ENCODE measurements at regions not wholly inside any gene's neighbourhood (a gene's known extent, or its start where the extent isn't known, plus 50 kb on each side); places are given as distances from the start of the nearest gene placed in this dataset.

DNA sequence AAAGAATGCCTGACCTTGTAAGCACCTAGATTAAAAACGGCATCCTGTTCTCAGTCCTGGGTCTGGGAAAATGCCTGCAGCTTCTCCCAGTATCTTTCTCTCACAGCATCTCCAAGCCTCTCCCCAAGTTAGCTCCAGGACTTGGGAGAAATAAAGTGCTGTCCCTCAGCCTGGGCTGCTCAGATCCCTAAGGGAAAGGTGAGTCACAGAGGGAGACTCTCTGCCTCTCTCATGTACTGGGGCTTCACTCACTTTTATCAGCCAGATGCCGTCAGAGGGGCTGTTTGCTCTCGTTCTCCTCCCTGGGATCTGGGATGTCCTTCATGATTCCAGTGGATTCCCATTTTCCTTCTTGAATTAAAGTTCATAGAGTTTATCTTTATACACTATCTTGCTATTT is 293.6 kb downstream of the COL12A1 start:
- no peaks in the 10 kb centered on the region for H3K4me1 ChIP-seq (ENCODE audit: insufficient read depth)
- Mint-ChIP-seq H3K27me3 (ENCODE audit: insufficient read depth, low read depth, poor library complexity) (no peaks in the 10 kb centered on the region), H3K36me3 (ENCODE audit: low read depth) (no peaks in the 10 kb centered on the region), H3K4me3 (no peak overlapping the region), H3K27ac (no peak overlapping the region), H3K4me1 (no peaks in the 10 kb centered on the region), H3K9me3 (no peaks in the 10 kb centered on the region)
- no peaks in the 10 kb centered on the region for H3K9me2 ChIP-seq (ENCODE audit: insufficient read depth)
- H2AFZ ChIP-seq: peak overlapping the region; percentile 49; the same call in 1 of the 2 replicates
- H3F3A ChIP-seq (replicated peaks; ENCODE audit: low read depth): no peaks in the 10 kb centered on the region
- H3K36me3 ChIP-seq (ENCODE audit: insufficient read depth): no peaks in the 10 kb centered on the region
- no peaks in the 10 kb centered on the region for H4K20me1 ChIP-seq (replicated peaks; ENCODE audit: insufficient read depth)
- TF ChIP-seq, protein P1, sequence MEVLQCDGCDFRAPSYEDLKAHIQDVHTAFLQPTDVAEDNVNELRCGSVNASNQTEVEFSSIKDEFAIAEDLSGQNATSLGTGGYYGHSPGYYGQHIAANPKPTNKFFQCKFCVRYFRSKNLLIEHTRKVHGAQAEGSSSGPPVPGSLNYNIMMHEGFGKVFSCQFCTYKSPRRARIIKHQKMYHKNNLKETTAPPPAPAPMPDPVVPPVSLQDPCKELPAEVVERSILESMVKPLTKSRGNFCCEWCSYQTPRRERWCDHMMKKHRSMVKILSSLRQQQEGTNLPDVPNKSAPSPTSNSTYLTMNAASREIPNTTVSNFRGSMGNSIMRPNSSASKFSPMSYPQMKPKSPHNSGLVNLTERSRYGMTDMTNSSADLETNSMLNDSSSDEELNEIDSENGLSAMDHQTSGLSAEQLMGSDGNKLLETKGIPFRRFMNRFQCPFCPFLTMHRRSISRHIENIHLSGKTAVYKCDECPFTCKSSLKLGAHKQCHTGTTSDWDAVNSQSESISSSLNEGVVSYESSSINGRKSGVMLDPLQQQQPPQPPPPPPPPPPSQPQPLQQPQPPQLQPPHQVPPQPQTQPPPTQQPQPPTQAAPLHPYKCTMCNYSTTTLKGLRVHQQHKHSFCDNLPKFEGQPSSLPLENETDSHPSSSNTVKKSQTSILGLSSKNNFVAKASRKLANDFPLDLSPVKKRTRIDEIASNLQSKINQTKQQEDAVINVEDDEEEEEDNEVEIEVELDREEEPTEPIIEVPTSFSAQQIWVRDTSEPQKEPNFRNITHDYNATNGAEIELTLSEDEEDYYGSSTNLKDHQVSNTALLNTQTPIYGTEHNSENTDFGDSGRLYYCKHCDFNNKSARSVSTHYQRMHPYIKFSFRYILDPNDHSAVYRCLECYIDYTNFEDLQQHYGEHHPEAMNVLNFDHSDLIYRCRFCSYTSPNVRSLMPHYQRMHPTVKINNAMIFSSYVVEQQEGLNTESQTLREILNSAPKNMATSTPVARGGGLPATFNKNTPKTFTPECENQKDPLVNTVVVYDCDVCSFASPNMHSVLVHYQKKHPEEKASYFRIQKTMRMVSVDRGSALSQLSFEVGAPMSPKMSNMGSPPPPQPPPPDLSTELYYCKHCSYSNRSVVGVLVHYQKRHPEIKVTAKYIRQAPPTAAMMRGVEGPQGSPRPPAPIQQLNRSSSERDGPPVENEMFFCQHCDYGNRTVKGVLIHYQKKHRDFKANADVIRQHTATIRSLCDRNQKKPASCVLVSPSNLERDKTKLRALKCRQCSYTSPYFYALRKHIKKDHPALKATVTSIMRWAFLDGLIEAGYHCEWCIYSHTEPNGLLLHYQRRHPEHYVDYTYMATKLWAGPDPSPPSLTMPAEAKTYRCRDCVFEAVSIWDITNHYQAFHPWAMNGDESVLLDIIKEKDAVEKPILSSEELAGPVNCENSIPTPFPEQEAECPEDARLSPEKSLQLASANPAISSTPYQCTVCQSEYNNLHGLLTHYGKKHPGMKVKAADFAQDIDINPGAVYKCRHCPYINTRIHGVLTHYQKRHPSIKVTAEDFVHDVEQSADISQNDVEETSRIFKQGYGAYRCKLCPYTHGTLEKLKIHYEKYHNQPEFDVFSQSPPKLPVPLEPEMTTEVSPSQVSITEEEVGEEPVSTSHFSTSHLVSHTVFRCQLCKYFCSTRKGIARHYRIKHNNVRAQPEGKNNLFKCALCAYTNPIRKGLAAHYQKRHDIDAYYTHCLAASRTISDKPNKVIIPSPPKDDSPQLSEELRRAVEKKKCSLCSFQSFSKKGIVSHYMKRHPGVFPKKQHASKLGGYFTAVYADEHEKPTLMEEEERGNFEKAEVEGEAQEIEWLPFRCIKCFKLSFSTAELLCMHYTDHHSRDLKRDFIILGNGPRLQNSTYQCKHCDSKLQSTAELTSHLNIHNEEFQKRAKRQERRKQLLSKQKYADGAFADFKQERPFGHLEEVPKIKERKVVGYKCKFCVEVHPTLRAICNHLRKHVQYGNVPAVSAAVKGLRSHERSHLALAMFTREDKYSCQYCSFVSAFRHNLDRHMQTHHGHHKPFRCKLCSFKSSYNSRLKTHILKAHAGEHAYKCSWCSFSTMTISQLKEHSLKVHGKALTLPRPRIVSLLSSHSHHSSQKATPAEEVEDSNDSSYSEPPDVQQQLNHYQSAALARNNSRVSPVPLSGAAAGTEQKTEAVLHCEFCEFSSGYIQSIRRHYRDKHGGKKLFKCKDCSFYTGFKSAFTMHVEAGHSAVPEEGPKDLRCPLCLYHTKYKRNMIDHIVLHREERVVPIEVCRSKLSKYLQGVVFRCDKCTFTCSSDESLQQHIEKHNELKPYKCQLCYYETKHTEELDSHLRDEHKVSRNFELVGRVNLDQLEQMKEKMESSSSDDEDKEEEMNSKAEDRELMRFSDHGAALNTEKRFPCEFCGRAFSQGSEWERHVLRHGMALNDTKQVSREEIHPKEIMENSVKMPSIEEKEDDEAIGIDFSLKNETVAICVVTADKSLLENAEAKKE (CRISPR knock-in tag; IDR thresholded peaks at IDR 0.05): no peak
- TF ChIP-seq NANOG (IDR thresholded peaks at IDR 0.05; ENCODE audit: borderline replicate concordance) (no peak), EZH2phosphoT487 (IDR thresholded peaks at IDR 0.05; ENCODE audit: unreplicated experiment) (no peak), JUNB (IDR thresholded peaks at IDR 0.05; ENCODE audit: unreplicated experiment) (no peak), CREB1 (CRISPR knock-in tag; IDR thresholded peaks at IDR 0.05; ENCODE audit: low read depth) (no peak)
- TF ChIP-seq, protein P2, sequence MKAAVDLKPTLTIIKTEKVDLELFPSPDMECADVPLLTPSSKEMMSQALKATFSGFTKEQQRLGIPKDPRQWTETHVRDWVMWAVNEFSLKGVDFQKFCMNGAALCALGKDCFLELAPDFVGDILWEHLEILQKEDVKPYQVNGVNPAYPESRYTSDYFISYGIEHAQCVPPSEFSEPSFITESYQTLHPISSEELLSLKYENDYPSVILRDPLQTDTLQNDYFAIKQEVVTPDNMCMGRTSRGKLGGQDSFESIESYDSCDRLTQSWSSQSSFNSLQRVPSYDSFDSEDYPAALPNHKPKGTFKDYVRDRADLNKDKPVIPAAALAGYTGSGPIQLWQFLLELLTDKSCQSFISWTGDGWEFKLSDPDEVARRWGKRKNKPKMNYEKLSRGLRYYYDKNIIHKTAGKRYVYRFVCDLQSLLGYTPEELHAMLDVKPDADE (IDR thresholded peaks at IDR 0.05): no peak
- TF ChIP-seq, protein P3, sequence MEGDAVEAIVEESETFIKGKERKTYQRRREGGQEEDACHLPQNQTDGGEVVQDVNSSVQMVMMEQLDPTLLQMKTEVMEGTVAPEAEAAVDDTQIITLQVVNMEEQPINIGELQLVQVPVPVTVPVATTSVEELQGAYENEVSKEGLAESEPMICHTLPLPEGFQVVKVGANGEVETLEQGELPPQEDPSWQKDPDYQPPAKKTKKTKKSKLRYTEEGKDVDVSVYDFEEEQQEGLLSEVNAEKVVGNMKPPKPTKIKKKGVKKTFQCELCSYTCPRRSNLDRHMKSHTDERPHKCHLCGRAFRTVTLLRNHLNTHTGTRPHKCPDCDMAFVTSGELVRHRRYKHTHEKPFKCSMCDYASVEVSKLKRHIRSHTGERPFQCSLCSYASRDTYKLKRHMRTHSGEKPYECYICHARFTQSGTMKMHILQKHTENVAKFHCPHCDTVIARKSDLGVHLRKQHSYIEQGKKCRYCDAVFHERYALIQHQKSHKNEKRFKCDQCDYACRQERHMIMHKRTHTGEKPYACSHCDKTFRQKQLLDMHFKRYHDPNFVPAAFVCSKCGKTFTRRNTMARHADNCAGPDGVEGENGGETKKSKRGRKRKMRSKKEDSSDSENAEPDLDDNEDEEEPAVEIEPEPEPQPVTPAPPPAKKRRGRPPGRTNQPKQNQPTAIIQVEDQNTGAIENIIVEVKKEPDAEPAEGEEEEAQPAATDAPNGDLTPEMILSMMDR (conservative IDR thresholded peaks at IDR 0.05; ENCODE audit: low read depth in 2 of 2): no peak
- TF ChIP-seq, protein P4, sequence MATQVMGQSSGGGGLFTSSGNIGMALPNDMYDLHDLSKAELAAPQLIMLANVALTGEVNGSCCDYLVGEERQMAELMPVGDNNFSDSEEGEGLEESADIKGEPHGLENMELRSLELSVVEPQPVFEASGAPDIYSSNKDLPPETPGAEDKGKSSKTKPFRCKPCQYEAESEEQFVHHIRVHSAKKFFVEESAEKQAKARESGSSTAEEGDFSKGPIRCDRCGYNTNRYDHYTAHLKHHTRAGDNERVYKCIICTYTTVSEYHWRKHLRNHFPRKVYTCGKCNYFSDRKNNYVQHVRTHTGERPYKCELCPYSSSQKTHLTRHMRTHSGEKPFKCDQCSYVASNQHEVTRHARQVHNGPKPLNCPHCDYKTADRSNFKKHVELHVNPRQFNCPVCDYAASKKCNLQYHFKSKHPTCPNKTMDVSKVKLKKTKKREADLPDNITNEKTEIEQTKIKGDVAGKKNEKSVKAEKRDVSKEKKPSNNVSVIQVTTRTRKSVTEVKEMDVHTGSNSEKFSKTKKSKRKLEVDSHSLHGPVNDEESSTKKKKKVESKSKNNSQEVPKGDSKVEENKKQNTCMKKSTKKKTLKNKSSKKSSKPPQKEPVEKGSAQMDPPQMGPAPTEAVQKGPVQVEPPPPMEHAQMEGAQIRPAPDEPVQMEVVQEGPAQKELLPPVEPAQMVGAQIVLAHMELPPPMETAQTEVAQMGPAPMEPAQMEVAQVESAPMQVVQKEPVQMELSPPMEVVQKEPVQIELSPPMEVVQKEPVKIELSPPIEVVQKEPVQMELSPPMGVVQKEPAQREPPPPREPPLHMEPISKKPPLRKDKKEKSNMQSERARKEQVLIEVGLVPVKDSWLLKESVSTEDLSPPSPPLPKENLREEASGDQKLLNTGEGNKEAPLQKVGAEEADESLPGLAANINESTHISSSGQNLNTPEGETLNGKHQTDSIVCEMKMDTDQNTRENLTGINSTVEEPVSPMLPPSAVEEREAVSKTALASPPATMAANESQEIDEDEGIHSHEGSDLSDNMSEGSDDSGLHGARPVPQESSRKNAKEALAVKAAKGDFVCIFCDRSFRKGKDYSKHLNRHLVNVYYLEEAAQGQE (IDR thresholded peaks at IDR 0.05; ENCODE audit: unreplicated experiment): no peak
- no peaks in the 10 kb centered on the region for H3K79me2 ChIP-seq (replicated peaks; ENCODE audit: insufficient read depth)
- H3K27me3 ChIP-seq (ENCODE audit: insufficient read depth): no peaks in the 10 kb centered on the region
- DNase-seq (ENCODE audit: low spot score) (no peak), ATAC-seq (no peak; the same call in 2 of the 3 replicates)
- no peak overlapping the region for H3K4me3 ChIP-seq
- H3K27ac ChIP-seq (ENCODE audit: low read depth): no peak overlapping the region
- H3K4me2 ChIP-seq: no peak overlapping the region

Data from GM23338 (cell line).